HG02763 (cell line): ENCODE measurements at regions not wholly inside any gene's neighbourhood (a gene's known extent, or its start where the extent isn't known, plus 50 kb on each side); places are given as distances from the start of the nearest gene placed in this dataset.

Experiments
- ATAC-seq: cut with Tn5 transposase; IDR thresholded peaks from one replicate; pipeline ENCODE4 v1.9.1; 2021; ENCODE audit warnings: mild to moderate bottlenecking, moderate library complexity; ENCODE audit not compliant: unreplicated experiment

DNA sequence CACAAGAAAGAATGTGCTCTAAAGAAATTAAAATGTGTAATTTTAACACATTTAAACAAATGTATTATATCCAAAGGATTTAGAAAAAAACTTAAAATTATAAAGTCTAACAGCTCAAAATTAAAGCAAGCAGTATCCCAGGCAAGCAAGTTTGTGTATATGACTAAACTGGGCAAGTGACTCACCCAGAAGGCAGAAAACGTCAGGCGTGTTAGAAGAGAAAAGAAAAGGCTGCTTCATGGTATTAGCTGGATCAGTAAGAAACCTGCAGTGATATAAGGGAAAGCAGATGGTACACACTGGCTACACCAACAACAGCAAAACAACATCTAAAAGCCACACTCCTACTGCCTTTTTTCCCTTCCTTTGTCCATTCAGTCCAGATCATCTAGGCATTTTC, 250.6 kb upstream of the NDST3 start:
- ATAC-seq: no peak

DNA sequence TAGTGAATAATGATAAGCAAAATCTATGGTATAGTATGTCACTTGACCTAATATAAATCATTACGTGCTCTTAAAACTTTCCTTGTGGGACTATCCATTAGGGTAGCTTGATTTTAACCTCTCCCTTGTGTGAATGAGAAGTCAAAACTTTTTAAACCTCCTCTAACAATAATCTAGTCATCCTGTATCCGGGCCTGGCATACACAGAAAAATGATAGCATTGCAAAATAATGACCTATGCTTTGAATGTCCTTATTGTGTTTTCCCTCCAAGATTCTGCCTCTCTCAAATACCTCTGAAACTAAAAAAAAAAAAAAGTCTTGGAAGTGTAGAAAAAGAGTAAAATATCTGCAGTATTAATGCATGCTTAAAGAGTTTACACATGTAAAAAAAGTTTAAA, 250.0 kb upstream of the NDST3 start:
- ATAC-seq: no peak

DNA sequence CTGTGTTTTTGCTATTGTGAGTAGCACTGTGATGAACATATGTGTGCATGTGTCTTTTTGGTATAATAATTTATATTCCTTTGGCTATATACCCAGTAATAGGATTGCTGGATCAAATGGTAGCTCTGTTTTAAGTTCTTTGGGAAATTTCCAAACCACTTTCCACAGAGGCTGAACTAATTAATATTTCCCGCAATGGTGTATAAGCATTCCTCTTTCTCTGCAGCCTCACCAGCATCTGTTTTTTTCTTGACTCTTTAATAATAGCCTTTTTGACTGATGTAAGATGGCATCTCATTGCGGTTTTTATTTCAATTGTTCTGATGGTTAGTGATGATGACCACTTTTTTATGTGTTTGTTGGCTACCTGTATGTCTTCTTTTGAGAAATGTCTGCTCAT, 247.7 kb upstream of the NDST3 start:
- no peak for ATAC-seq

DNA sequence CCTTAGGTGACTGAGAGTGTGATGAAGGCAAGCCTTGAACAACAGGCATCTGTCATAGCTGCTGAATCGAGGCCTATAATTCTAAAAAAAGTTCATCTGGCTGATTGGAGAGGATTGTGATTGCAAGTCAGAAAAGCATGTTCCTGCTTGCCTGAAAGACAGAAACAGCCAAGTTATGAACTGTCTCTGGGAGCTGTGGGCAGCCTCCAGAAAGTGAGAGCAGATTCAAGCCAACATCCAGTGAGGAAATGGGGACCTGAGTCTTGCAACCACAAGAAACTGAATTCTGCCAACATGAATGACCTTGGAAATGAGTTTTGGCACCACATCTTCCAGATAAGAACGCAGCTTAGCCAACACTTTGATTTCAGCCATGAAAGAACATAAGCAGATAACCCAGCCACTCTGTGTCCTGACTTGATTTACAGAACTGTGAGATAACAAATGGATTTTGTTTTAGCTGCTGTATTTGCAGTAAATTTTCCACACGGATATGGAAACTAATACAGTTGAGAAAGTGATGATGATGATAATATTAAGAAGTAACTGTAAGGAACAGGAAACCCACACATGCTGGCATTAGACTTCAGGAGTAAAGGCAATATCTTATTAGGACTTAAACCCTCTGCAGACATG, 240.3 kb upstream of the NDST3 start:
- no peak for ATAC-seq

DNA sequence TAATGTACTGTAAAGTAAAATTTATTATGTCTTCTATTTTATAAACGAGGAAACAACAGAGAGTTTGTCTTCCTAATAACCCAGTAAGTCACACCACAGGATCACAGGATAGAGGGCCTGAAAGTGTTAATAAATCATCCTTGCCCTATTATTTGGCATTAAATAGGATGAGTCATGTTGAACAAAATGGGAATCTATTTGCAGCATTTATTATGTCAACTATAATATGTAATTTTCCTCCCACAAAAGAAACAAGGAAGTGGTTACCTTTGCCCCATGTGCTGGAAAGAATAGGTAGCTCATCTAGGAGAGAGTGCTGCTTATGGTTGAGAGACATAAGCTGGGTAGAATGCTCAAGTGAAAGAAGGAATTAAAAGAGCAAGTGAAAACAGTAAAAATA, 237.6 kb upstream of the NDST3 start:
- ATAC-seq: no peak

DNA sequence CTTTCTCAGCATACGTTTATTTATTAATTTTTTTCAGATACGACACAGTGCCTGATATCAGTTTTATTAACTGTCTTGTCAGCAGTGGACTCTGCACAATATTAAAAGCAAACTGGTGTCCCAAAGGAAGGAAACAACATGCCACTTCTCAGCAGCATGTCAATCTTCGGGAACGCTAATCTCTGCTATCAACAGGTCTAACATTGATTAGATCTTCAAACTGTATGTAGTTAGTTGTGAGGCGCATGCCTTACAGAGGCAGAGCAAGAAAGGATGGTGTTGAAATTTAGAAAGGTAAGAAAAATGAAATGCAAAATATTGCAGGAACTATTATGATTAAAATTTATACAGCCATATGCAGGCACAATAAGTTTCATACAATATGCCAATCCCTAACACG, 233.7 kb upstream of the NDST3 start:
- no peak for ATAC-seq

DNA sequence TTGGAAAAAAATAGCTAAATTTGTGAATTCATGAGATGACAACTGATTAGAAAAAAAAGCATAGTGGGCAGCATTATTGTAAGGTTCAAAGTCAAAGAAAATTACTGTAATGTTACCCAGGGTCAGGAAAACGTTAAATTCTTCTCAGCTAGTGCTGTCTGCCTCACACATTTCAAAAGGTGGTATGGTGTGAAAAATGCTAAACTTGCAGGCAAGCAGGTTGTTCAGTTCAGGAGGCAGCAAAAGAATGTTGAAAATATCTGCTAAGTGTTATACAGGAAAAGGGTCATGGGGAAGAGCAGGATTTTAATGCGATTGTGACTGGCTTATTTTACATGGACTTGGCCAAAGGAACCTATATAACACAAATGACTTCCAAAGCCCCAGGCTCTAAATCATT, 232.5 kb upstream of the NDST3 start:
- ATAC-seq: no peak

DNA sequence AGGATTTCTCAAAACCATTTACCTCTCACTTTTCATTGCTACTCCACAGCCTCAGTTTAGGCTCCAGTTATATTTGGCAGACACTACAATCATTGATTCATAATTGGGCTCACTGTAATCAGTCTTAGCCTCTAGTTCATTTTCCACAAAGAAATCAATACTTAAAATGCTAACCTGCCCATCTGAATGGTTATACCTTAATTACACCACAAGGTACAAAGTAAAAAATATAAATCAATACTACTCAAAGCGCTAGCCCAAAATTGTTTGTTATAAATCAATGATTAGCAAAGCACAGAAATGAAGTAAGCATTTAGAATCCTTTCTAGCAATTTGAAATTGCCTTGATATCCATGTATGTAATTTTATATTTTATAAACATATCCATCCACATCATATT, 222.6 kb upstream of the NDST3 start:
- ATAC-seq: no peak

DNA sequence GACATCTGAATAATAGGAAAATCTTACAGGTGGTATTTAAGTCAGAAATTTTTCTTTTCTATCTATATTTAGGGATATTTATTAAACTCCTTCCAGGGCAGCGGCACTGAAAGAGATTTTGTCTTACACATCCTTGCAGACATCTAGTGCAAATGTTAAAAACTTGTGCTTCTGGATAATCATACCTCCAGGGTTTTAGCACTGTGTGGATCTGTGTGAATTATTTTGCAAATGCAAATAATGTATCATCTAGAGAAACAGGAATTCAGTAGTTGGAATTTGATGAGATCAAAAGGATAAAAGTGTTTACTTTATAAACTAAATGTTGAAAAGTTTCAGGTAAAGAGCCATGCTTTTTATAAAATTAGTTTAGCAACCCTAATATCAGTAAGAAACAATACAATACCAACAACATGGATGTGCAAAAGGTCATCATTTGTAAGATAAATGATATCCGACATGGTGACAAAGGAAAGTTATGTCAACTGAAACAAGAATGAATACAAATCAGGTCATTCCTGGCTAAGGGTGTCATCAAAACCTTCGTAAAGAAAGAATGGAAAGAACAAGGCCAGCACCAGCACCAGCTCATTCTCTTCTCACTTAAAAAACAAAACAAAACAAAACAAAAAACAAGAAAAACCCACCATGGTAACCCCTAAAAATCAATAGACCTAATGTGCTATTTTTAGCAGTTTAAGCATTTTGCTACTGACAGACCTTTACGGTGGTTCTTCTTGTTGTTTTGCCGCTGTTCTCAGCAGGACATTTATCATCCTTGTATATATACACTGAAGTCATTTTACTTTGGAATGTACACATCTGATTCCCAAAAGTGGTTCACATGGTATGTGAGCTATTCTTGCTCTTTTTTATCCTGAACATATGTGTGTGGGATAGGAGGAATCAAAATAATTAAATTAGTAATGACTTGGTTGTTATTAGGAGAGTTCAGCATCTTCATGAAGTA, 219.7 kb upstream of the NDST3 start:
- no peak for ATAC-seq

DNA sequence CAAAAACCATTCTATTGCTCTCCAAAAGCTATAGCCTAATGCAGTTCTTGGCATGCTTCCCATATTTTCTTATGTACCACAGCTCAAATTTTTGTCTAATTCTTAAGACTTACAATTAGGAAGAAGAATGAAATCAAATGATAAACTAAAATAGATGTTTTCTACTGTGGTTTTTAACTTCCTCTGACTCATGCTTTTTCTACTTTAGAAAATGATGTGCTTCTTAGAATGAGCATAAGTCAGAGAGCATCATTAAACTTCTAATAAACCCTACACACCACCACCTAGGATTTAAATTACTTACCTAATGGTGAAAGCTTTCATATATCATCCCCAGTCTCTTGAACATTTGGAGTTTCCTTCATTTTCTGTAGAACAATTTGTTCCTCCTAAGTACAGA, 217.0 kb upstream of the NDST3 start:
- no peak for ATAC-seq

DNA sequence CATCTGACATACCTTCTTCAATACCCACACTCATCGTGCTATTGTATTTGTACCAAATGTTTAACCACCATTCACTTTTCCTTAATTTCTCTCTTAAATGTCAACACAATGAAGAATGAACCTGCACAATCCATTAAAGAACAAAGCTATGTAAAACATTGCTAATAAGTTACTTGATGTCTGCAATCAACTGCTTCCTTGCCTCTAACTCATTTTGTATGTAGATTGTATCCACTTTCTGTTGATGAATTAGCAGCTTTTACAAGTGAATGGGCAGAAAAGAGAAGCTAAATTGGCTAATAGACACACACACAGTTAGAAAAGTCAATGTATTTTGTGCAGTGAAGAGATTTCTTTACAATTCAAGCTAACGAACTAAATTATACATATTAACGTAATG, 212.5 kb upstream of the NDST3 start:
- ATAC-seq: no peak

DNA sequence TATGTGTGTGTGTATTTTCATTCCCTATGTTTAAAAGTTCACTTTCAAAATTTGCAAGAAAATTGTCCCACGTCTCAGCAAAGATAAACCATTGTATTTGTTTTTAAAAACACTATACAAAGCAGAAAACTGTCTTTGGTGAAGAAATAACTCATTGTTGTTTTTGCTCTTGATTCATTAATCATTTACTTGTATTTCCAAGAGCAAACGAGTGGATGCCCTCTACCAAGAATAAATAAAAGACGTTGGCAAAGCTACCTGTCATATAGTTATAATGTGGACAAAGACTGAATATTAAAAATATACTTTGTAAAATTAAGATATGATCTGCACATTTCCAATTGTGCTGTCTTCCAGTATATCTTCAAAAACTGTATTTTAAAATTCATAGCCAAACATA, 210.9 kb upstream of the NDST3 start:
- no peak for ATAC-seq

DNA sequence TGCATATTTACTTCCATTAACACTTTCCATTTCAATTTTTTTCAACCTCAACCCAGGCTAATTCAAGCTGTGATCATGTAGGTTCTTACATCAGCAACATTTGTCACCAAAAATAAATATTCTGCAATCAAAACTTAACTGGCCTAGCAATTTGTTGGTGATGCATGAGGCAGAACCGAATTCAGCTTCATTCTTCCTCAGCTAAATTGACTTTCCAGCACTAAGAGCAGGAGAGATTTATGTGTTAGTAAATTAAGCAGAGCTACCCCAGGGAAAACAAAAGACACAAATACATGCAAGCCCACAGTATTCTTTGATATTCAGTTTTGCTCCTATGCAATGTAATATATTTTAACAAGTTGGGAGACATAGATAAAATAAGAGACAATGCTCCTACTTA, 208.7 kb upstream of the NDST3 start:
- no peak for ATAC-seq

DNA sequence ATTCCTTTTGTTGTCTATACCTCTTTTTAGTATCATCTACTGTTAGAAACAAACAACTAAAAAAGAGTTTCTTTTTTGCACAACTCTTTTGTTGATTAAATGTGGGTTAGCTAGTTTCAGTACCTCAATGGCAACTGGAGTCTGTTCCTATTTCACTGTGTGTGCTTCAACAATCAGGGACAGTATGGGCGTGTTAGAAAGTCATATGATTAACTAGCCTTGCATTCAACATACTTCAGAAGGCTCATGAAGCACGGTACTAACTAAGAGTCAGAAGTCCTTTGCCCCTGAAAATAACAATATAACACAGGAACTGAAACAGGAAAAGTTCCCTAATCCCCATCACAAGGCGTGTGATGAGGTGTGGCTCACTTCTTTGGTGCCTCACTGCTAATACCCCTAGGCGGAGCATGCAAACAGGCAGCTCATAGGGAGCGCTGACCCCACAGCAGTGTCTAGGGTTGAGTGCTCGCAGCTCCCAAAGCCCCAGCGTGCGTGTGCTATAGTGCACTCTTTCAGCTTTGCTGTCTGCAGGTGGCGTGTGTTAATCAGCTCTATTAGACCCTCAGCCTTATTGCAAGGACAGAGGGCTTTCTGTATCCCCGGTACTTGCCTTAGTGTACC, 203.1 kb upstream of the NDST3 start:
- ATAC-seq: no peak

DNA sequence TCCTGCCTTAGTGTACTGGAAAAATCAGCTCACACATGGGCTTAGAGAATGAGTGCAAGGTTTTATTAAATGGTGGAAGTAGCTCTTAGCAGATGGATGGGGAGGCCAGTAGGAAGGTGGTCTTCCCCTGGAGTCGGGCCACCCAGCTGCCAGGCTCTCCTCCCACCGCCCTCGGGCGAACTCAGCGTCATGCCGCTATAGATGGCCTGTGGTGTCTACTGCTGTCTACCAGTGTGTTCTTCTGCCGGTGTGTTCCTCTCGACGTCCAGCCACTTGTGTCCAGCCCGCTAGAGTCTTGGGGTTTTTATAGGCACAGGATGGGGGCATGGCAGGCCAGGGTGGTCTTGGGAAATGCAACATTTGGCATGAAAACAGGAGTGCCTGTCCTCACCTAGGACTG, 198.7 kb upstream of the NDST3 start:
- no peak for ATAC-seq

DNA sequence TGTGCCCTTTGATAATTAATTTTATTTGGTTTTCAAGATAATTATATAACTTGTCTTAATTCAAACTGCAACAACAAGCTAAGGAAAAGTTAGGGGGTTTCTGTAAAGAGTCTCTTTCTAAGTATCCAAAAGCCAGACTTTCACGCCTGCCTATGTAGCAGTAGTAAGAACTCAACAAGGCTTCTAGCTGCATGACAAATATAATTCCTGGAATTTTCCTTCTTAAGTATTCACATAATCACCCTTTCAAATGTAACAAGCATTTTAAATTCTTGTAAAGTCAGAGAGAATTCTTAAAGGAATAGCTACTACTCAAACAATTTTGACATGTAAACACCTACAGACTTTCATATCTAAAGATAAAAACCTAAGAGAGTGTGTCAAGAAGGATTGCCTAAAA, 189.7 kb upstream of the NDST3 start:
- ATAC-seq: no peak

DNA sequence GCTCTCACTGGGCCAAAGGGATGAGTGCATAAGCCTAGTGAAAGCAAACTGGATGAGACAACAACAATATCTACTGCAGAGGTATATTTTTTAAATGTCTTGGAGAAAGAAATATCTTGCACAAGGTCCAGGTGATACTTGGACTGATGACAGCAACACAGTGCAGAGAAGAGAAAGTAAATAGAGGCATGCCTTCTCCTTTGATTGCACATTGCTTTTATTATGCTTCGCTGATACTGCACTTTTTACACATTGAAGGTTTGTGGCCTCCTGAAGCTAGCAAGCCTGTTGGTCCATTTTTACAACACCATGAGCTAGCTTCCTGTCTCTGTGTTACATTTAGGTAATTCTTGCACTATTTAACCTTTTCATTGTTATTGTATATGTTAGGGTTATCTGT, 189.0 kb upstream of the NDST3 start:
- ATAC-seq: no peak

DNA sequence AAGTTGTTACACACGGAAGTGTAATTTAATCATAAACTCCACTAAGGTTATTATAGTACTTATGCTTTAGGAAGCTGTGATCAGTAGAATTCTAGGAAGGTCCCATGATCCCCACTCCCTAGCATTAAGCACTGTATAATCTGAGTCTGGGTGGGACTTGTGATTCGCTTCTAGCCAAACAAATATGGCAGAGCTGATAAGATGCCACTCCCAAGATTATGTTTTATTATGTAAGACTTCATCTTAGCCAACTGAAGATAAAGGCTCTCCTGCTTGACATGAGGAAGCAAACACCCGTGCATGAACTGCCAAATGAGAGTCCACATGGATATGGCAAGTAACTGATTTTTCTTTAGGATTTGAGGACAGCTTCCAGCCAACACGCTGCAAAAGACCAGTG, 186.4 kb upstream of the NDST3 start:
- no peak for ATAC-seq

DNA sequence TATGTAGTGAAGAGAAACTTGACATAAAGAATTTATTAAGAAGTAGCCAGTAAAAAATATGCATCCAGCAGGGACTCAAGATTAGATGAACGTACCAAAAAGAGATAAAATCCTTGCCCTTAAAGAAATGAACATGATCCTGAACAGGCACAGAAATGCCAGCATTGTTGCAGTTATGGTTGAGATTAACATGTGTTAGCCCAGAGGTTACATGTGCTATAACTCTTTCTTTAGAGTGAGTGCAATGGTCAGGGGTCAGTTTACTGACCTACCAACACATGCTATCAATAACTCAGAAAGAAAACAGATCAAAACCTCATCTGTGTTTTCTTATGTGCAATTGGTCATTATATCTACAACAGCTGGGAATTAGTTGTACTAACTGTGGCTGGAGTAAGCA, 166.1 kb upstream of the NDST3 start:
- ATAC-seq: no peak

DNA sequence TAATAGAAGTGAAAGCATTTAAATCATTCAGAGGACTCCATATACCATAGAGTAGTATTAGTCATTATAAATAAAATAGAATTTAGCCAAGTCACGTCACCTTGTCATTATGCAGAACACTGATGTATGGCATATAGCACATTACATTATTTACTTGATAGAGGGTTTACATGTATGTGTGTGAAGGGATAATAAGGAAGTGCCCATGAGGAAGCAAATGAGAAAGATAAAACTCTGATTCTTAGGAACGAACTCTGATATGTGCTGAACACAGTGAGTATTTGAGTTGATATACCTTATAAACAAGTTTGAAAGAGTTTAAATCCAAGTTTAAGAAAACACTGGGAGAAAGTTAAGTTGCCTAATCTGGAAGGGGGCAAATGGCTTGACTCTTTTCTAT, 160.5 kb upstream of the NDST3 start:
- no peak for ATAC-seq

DNA sequence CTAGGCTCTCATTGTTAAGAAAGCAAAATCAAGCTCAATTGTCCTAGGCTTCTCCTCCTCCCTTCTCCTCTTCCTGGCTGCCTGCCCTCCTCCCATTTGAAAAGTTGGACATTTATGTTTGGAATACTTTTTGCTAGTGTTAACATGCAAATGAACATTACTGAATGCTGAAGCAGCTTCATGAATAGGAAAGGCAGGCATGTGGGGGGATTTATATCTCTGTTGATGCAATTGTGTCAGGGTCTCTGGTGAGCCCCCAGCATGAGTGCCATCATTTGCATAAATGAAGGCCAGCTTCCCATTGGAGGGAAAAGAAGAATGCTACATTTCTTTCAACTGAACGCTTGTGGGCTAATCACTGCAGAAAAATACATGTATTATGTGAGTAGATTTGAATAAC, 160.1 kb upstream of the NDST3 start:
- ATAC-seq: no peak

DNA sequence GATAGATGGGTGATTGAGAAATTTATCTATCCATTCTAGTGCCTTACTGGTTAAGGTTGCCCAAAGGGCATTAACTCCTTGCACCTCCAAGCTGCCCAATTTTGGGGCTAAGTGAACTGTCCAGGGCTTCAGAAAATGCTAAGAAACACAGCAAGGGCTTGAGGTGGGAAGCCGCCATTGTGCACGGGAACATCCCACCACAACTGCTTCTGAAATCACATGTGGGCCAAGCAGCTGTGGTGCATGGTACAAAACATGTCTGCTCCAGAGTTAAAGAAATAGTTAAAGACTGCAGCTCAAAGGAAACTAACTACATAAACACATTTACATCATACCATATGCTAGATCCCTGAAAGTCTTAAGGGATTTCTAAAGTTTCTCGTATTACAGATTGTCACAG, 144.3 kb upstream of the NDST3 start:
- no peak for ATAC-seq
